CD4-positive, alpha-beta memory T cell (primary cell): ENCODE measurements at regions not wholly inside any gene's neighbourhood (a gene's known extent, or its start where the extent isn't known, plus 50 kb on each side); places are given as distances from the start of the nearest gene placed in this dataset.

Source experiments
- CTCF ChIA-PET: fragments of 350-600 bp; sonication (Branson Sonifier 250); formaldehyde crosslinking; loops from one replicate; lab custom pipeline; 2021; ENCODE audit warnings: inconsistent platforms; ENCODE audit not compliant: partially characterized antibody; lab: Charles Lee
- POLR2A ChIA-PET: fragments of 350-600 bp; sonication (Branson Sonifier 250); formaldehyde crosslinking; loops from one replicate; lab custom pipeline; 2021; ENCODE audit not compliant: partially characterized antibody; lab: Charles Lee
- DNase-seq, 5 donors: peaks; one replicate each; pipeline versions ENCODE4 v3.0.0 to v3.0.0-alpha.2; 2020 to 2022; ENCODE audit warnings: mixed read lengths in 1 of 5
- H3K27ac ChIP-seq: one replicate; pipeline ENCODE4 v1.7.0; 2013; ENCODE audit warnings: low read depth, low read length
- H3K27me3 ChIP-seq: 2 replicates; pipeline ENCODE4 v1.7.0; 2013; ENCODE audit warnings: mild to moderate bottlenecking, low read length, moderate library complexity; ENCODE audit not compliant: insufficient read depth
- H3K36me3 ChIP-seq: 2 replicates; pipeline ENCODE4 v1.7.0; 2013; ENCODE audit warnings: mild to moderate bottlenecking, low read length, moderate library complexity; ENCODE audit not compliant: insufficient read depth
- H3K4me1 ChIP-seq: 2 replicates; pipeline ENCODE4 v1.7.0; 2013; ENCODE audit warnings: mild to moderate bottlenecking, low read length, moderate library complexity; ENCODE audit not compliant: insufficient read depth
- H3K4me3 ChIP-seq, 2 donors: one replicate each; pipeline ENCODE4 v1.7.0; 2013; ENCODE audit warnings: low read length in 2 of 2, mild to moderate bottlenecking in 1 of 2
- H3K9me3 ChIP-seq, 2 donors: one replicate each; pipeline ENCODE4 v1.7.0; 2013; ENCODE audit warnings: low read length in 2 of 2, control low read depth in 1 of 2; ENCODE audit not compliant: control insufficient read depth in 1 of 2
- H3K27ac Mint-ChIP-seq, 7 donors: one replicate each; pipeline ENCODE4 v1.8.0; 2020 to 2021; ENCODE audit warnings: mixed read lengths in 7 of 7, mild to moderate bottlenecking in 6 of 7, inconsistent platforms in 3 of 7, moderate library complexity in 3 of 7
- H3K27me3 Mint-ChIP-seq, 2 donors: one replicate each; pipeline ENCODE4 v1.8.0; 2020 to 2021; ENCODE audit warnings: mixed read lengths in 2 of 2
- H3K36me3 Mint-ChIP-seq, 2 donors: one replicate each; pipeline ENCODE4 v1.8.0; 2020 to 2021; ENCODE audit warnings: mixed read lengths in 2 of 2, inconsistent platforms in 1 of 2, mild to moderate bottlenecking in 1 of 2
- H3K4me1 Mint-ChIP-seq, 4 donors: one replicate each; pipeline ENCODE4 v1.8.0; 2020 to 2021; ENCODE audit warnings: mixed read lengths in 4 of 4, mild to moderate bottlenecking in 1 of 4
- H3K4me3 Mint-ChIP-seq, 8 donors: one replicate each; pipeline ENCODE4 v1.8.0; 2020 to 2021; ENCODE audit warnings: mixed read lengths in 8 of 8, mild to moderate bottlenecking in 7 of 8, moderate library complexity in 6 of 8, inconsistent platforms in 3 of 8
- H3K9me3 Mint-ChIP-seq, 8 donors: one replicate each; pipeline ENCODE4 v1.8.0; 2020 to 2021; ENCODE audit warnings: mixed read lengths in 8 of 8, mild to moderate bottlenecking in 5 of 8, inconsistent platforms in 3 of 8, moderate library complexity in 1 of 8
- intact Hi-C: fragments of 100-400 bp; cut with micrococcal nuclease; formaldehyde crosslinking; loops from one replicate; pipeline ENCODE4 v1.15.1; 2023

DNA sequence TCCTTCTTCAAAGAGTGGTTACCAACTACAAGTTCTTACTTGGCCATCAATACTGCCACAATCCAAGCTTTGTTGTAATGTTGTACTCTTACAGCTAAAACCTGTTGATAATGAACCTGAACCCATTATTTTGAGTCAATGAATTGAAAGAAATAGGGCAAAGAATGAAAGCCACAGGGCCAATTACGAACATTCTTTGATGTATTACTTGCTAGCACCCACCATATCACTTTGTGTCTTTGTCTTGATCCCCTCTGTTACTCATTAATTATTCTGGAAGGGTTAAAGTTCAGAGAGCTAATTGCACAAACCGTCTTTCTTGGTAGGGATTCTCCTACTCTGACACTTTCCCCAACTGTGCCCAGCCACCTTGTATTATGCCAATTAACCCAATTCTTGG is 53.2 kb upstream of the TFEC start:
- Histone ChIP-seq H3K27ac (no peak overlapping the region), H3K4me3 (no peak overlapping the region), H3K4me1 (no peaks in the 10 kb centered on the region), H3K9me3 (no peaks in the 10 kb centered on the region), H3K27me3 (no peaks in the 10 kb centered on the region), H3K36me3 (no peaks in the 10 kb centered on the region)
- intact Hi-C loops, result no loop called here
- no peak for DNase-seq
- Mint-ChIP-seq H3K27ac (no peak overlapping the region), H3K4me1 (no peaks in the 10 kb centered on the region), H3K27me3 (no peaks in the 10 kb centered on the region), H3K4me3 (no peak overlapping the region), H3K36me3 (no peaks in the 10 kb centered on the region), H3K9me3 (peaks cover 0 to 2% (median 0%) of the 10 kb centered on the region in 8 donors)
- POLR2A ChIA-PET, result no interaction called here
- CTCF ChIA-PET, result no interaction called here

DNA sequence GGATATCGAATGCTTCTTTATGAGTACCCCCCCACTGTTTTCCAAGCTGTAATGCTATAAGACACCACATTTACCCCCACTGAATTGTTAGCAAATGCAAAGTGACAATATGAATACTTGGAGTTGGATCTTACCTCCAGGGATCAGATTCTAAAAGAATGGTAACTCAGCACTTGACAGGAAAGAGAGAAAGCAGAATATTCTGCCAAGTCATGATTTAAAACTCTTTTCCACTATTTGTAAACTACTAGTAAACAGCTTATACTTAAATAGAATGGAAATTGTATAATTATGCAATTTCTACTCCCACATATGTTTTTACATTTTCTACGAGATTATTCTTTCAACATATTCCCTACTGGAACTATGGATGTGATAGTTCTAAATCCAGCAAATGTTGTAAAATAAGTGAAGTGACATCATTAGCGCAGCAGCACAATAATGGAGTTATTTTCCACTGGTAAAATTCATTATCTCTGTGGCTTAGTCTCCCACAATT is 56.0 kb upstream of the TFEC start:
- no peaks in the 10 kb centered on the region for H3K36me3 ChIP-seq
- peaks cover 0 to 2% (median 0%) of the 10 kb centered on the region in 8 donors for H3K9me3 Mint-ChIP-seq
- H3K9me3 ChIP-seq, result no peaks in the 10 kb centered on the region
- no peak overlapping the region for H3K4me3 ChIP-seq
- DNase-seq, result no peak
- H3K27me3 ChIP-seq, result no peaks in the 10 kb centered on the region
- no peak overlapping the region for H3K27ac ChIP-seq
- H3K36me3 Mint-ChIP-seq, result no peaks in the 10 kb centered on the region
- POLR2A ChIA-PET, result no interaction called here
- no peak overlapping the region for H3K4me3 Mint-ChIP-seq
- peaks cover 0 to 4% (median 0%) of the 10 kb centered on the region in 4 donors for H3K4me1 Mint-ChIP-seq
- CTCF ChIA-PET, result no interaction called here
- H3K4me1 ChIP-seq, result no peaks in the 10 kb centered on the region
- no peaks in the 10 kb centered on the region for H3K27me3 Mint-ChIP-seq
- intact Hi-C loops, result no loop called here
- H3K27ac Mint-ChIP-seq, result no peak overlapping the region

DNA sequence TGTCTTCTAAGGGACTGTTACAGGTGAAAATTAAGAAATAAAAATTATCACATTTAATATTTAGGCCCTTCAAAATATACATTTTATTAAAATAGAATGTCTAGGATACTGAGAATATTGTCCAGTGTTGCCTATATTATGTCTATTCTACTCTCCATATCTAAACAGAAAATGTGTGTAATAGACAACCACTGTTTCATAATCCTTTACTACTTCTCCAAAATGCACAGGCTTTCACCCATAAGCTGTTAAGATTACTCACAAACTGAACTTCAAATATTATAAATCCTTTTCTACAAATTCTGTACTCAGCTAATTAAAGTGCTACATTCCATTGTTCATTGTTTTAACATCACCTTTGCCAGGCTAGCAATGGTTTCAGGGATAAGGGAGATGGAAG is 56.7 kb upstream of the TFEC start:
- DNase-seq, result no peak
- no peak overlapping the region for H3K27ac ChIP-seq
- peaks cover 0 to 2% (median 0%) of the 10 kb centered on the region in 8 donors for H3K9me3 Mint-ChIP-seq
- H3K4me1 ChIP-seq, result no peaks in the 10 kb centered on the region
- ChIA-PET CTCF (no interaction called here), POLR2A (no interaction called here)
- H3K27me3 Mint-ChIP-seq, result no peaks in the 10 kb centered on the region
- no peaks in the 10 kb centered on the region for H3K36me3 Mint-ChIP-seq
- no peak overlapping the region for H3K4me3 Mint-ChIP-seq
- H3K27me3 ChIP-seq, result no peaks in the 10 kb centered on the region
- no peaks in the 10 kb centered on the region for H3K36me3 ChIP-seq
- H3K27ac Mint-ChIP-seq, result no peak overlapping the region
- H3K4me3 ChIP-seq, result no peak overlapping the region
- no peaks in the 10 kb centered on the region for H3K9me3 ChIP-seq
- intact Hi-C loops, result no loop called here
- peaks cover 0 to 4% (median 0%) of the 10 kb centered on the region in 4 donors for H3K4me1 Mint-ChIP-seq

DNA sequence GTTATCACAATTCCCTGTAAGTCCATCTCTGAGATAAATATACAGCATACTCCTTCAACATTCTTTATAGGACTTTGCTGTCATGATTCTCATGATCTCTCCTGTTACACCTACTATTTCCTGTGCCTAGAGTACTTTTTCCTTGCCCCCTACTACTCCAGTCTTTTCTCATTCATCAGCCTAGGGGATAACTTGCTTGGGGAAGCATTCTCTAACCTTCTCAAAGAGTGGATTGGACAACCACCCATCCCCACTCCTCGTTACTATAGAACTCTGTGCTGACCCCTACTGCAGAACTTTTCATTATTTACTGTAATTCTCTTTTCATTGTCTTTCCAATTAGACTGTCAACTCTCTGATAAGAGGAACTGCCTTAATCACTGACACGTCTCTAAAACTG is 57.4 kb upstream of the TFEC start:
- intact Hi-C loops, result no loop called here
- no peak overlapping the region for H3K4me3 Mint-ChIP-seq
- no peaks in the 10 kb centered on the region for H3K9me3 ChIP-seq
- ChIA-PET POLR2A (no interaction called here), CTCF (no interaction called here)
- DNase-seq, result no peak
- no peaks in the 10 kb centered on the region for H3K27me3 ChIP-seq
- H3K27me3 Mint-ChIP-seq, result no peaks in the 10 kb centered on the region
- H3K4me1 ChIP-seq, result no peaks in the 10 kb centered on the region
- H3K27ac Mint-ChIP-seq, result no peak overlapping the region
- no peak overlapping the region for H3K27ac ChIP-seq
- H3K9me3 Mint-ChIP-seq, result peaks cover 0 to 2% (median 0%) of the 10 kb centered on the region in 8 donors
- H3K4me1 Mint-ChIP-seq, result peaks cover 0 to 4% (median 0%) of the 10 kb centered on the region in 4 donors
- H3K36me3 ChIP-seq, result no peaks in the 10 kb centered on the region
- H3K4me3 ChIP-seq, result no peak overlapping the region
- no peaks in the 10 kb centered on the region for H3K36me3 Mint-ChIP-seq

DNA sequence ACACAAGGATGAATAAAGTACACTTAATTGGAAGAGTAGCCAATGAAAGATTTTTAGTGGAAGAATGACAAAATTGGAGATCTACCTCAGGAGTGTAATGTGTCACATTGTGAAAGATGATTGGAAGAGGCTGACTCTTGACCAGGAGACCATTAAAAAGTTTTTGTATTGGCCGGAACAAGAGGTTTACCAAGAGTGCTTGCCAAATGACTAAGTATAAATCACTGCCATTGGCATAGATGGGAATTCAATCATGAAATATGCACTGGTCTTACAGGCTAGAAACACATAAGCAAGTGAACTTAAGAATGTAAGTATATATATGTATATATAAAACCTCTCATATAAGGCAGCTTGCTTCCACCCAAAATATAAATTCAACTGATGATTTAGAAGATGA is 58.7 kb upstream of the TFEC start:
- CTCF ChIA-PET, result no interaction called here
- no peak overlapping the region for H3K27ac ChIP-seq
- Mint-ChIP-seq H3K27ac (no peak overlapping the region), H3K36me3 (no peaks in the 10 kb centered on the region), H3K4me3 (no peak overlapping the region), H3K9me3 (peaks cover 0 to 2% (median 0%) of the 10 kb centered on the region in 8 donors), H3K4me1 (peaks cover 0 to 4% (median 0%) of the 10 kb centered on the region in 4 donors), H3K27me3 (peaks cover 0 to 2% of the 10 kb centered on the region in 2 donors)
- H3K4me1 ChIP-seq, result no peaks in the 10 kb centered on the region
- no peaks in the 10 kb centered on the region for H3K27me3 ChIP-seq
- intact Hi-C loops, result no loop called here
- no peaks in the 10 kb centered on the region for H3K9me3 ChIP-seq
- no peak overlapping the region for H3K4me3 ChIP-seq
- no peak for DNase-seq
- no peaks in the 10 kb centered on the region for H3K36me3 ChIP-seq
- POLR2A ChIA-PET, result no interaction called here

DNA sequence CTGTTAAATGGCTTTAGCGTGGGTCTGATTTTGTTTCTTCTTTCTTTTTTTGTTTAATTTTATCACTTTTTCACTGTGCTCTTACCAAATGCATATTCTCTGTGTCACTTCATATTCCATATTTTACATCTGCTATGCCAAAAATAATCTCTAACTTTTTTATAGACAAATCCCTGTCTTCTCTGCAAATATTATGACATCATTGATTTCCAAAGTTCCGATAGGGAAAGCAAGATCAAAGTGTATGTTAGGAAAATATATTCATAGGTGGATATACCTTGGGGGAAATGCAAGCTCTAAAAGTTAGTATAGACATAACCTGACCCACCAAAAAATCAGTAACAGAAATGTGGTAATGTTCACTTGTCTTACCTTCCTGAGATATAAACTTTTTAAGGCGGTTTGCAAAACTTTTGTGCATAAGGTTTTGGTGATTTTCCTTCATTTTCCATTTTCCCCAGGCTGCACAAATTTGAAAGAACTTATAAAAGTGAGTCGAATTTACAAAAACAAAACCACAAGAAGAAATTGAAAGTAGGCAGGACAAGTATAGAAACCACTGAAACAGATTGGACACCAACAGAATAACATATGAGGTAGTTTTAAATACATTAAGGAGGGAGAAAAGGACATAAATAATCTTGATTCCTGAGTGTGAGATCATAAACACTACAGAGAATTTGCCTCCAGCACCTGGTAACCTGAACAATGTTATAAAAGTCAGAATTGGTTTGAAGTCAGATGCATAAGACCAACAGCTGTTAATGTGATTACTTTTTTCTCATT is 63.1 kb upstream of the TFEC start:
- H3K27me3 Mint-ChIP-seq, result peaks cover 2 to 4% of the 10 kb centered on the region in 2 donors

DNA sequence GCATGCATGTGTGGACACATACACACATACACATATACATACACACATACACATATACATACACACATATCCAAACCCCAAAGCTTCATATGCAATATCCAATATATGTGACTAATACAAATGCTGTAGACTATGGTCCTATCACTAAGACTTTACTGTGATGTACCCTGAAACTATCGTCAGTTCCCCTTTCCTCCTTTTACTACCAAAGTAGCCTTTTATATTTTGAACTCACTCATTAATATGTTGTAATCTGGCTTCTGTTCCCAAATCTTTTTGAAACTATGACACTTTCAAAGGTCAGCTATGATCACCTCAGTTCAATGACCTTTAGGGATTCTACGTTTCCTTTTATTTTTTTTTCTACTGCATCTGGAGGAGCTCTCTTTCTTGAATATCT is 64.8 kb upstream of the TFEC start:
- Histone ChIP-seq H3K27me3 (no peaks in the 10 kb centered on the region), H3K9me3 (no peaks in the 10 kb centered on the region), H3K36me3 (no peaks in the 10 kb centered on the region), H3K4me1 (no peaks in the 10 kb centered on the region), H3K27ac (no peak overlapping the region), H3K4me3 (no peak overlapping the region)
- no peak for DNase-seq
- POLR2A ChIA-PET, result no interaction called here
- H3K27me3 Mint-ChIP-seq, result peaks cover 4% of the 10 kb centered on the region in 2 donors
- intact Hi-C loops, result no loop called here
- H3K9me3 Mint-ChIP-seq, result peaks cover 0 to 3% (median 0%) of the 10 kb centered on the region in 8 donors
- peaks cover 0 to 1% (median 0%) of the 10 kb centered on the region in 4 donors for H3K4me1 Mint-ChIP-seq
- no peak overlapping the region for H3K4me3 Mint-ChIP-seq
- CTCF ChIA-PET, result no interaction called here
- no peak overlapping the region for H3K27ac Mint-ChIP-seq
- H3K36me3 Mint-ChIP-seq, result no peaks in the 10 kb centered on the region

More for the DNA sequence above, 63.1 kb upstream of the TFEC start:
- intact Hi-C loops, result no loop called here
- CTCF ChIA-PET, result no interaction called here
- no peak overlapping the region for H3K27ac Mint-ChIP-seq
- Histone ChIP-seq H3K27me3 (no peaks in the 10 kb centered on the region), H3K27ac (no peak overlapping the region), H3K4me3 (no peak overlapping the region), H3K9me3 (no peaks in the 10 kb centered on the region), H3K36me3 (no peaks in the 10 kb centered on the region), H3K4me1 (no peaks in the 10 kb centered on the region)
- H3K9me3 Mint-ChIP-seq, result peaks cover 0 to 3% (median 0%) of the 10 kb centered on the region in 8 donors
- peaks cover 0 to 4% (median 0%) of the 10 kb centered on the region in 4 donors for H3K4me1 Mint-ChIP-seq
- H3K4me3 Mint-ChIP-seq, result no peak overlapping the region
- no peak for DNase-seq
- H3K36me3 Mint-ChIP-seq, result no peaks in the 10 kb centered on the region
- POLR2A ChIA-PET, result no interaction called here
